RPMI7951 (cell line): ENCODE measurements at regions not wholly inside any gene's neighbourhood (a gene's known extent, or its start where the extent isn't known, plus 50 kb on each side); places are given as distances from the start of the nearest gene placed in this dataset.

Experiments used
- DNase-seq: peaks from one replicate; pipeline ENCODE4 v3.0.0-alpha.2; 2012; ENCODE audit warnings: low read depth

GRCh38 chr6:121499666-121500065 is 64.2 kb downstream of the GJA1 start:
- DNase-seq, result no peak

GRCh38 chr6:121503589-121503991 is 68.1 kb downstream of the GJA1 start:
- DNase-seq, result no peak

GRCh38 chr6:121504227-121504626 is 68.8 kb downstream of the GJA1 start:
- peak; percentile 57 for DNase-seq

GRCh38 chr6:121505284-121505683 is 69.8 kb downstream of the GJA1 start:
- no peak for DNase-seq

GRCh38 chr6:121506761-121507754 is 71.6 kb downstream of the GJA1 start:
- DNase-seq, result peak; percentile 80

DNA sequence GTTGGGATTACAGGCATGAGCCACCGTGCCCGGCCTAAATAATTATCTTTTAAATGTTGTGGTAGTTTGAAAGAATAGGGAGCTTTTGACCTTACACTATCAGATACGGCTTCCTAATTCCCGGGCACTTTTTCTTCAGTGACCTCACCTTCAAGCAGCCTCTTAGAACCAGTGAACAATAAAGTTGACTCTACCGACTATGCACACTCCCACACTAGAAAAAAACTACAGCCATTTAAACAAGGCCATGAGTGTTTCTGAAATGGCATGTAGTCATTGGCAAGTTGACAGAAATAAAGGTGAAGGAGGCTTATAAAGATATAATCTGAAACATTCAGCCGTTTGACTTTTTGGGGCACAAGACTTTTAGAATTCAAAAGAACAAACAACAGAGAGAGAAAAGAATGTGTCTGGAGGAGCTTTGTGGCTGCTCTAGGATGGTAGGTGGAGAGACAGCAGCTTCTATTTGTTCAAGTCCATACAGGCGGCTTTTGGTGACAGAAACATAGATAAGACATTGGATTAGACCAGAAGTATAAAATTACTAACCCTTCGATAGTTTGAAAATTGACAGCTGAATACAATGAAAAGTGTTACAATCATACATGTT is 75.2 kb downstream of the GJA1 start:
- peak; percentile 52 for DNase-seq

- peak; percentile 31 for DNase-seq
These were observed 80.3 kb downstream of the GJA1 start for GRCh38 chr6:121515630-121516265.

GRCh38 chr6:121516331-121516730 is 80.9 kb downstream of the GJA1 start:
- peak; percentile 41 for DNase-seq

- DNase-seq, result peak; percentile 83
These were observed 85.1 kb downstream of the GJA1 start for GRCh38 chr6:121520337-121521163.

- DNase-seq, result peak; percentile 90
These were observed 85.7 kb downstream of the GJA1 start for GRCh38 chr6:121521164-121521555.

GRCh38 chr6:121522265-121522664 is 86.8 kb downstream of the GJA1 start:
- peak; percentile 98 for DNase-seq

- peak; percentile 84 for DNase-seq
These were observed 87.4 kb downstream of the GJA1 start for GRCh38 chr6:121522771-121523386.

DNA sequence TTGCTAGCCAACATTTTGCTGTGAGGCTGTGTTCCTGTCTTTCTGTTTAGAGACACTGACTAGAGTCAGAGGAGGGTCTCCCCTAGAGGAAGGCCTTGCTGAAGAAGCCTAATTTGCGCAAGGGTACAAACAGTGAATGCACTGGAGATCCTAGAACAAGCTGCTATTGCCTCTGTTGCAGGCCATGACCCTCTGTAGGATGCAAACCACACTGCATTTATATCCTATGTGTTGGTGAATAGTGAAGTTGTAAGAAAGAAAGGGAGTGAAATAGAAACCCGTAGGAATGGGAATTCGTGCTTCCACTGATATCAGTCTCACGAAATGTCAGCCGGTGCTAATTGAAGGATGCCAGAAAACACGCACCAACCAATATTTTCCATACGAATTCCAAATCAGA is 88.2 kb downstream of the GJA1 start:
- DNase-seq, result peak; percentile 61

GRCh38 chr6:121526282-121526681 is 90.8 kb downstream of the GJA1 start:
- DNase-seq, result no peak

GRCh38 chr6:121531658-121532169 is 96.3 kb downstream of the GJA1 start:
- no peak for DNase-seq

DNA sequence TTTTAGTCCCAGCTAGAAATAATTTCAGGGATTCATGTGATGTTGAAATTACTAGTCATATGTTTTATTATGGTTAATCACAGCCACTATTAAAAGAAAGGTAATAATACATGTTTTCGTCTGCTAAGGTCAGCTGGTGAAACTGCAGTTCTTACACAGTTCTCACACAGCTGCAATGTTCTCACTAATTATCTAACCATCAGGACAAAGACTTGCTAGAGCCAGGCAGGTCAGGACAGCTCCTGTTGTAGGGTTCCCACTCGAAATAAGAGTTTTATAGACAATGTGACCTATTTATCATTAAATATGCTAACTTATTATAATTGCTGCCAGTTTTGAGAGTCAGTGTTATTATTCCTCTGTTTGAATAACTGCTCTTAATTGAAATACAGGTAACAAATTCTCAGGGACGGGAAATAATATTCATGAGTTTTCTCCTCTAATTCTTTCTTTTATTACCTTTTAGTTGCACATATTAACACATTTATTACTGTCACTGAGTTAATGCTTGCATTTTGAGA is 97.9 kb downstream of the GJA1 start:
- no peak for DNase-seq

DNA sequence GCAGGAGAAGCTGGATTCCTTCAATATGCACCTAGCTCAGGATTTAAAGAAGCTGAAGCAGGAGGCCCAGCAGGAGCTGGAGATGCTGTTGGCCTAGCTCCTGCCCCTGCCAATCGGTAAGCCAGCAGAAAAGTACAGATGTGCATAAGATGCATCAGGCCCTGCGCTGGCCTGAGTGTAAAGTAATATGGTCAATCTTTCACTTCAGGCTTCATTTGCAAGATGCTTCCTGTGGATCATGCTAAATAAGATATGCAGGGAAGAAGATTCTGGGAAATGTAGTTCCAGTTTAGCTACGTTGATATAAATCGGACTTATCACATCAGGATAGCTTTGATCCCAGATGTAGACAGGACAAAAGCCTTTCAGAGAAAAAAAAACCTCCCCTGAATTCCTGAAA is 100.3 kb downstream of the GJA1 start:
- no peak for DNase-seq

DNA sequence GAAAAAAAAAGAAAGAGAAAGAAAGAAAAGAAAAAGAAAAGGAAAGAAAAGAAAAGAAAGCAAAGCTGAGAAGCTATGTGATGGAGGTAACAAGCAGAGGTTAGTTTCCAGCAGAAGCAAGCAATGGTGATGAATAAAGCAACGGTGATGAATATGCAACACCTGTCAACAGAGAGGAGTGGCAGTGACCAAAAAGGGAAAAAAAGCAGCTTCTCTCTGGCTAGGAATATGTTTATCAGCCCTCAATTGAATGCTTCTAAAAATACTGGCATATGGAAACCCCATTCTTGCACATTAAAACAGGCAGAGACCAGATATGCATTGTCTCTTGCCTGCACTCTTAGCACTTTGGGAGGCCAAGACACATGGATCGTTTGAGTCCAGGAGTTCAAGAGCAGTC is 100.9 kb downstream of the GJA1 start:
- no peak for DNase-seq

DNA sequence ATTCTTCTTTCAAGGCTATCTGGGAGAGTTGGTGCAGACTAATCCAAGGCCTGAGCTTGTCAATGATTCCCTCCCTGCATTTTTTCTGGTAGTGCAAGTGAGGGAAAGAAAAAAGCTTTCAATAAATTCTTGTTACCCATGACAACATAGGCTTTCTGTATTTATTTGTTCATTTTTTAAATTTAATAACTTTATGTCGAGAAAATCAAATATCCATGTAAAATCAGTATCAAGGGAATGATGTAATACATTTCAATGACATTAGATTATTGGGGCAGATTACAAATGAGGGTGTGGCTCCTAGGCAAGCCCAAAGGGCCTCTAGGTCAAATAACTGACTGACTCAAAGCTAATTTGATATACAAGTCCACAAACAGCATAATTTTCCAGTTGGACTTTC is 104.0 kb downstream of the GJA1 start:
- no peak for DNase-seq

DNA sequence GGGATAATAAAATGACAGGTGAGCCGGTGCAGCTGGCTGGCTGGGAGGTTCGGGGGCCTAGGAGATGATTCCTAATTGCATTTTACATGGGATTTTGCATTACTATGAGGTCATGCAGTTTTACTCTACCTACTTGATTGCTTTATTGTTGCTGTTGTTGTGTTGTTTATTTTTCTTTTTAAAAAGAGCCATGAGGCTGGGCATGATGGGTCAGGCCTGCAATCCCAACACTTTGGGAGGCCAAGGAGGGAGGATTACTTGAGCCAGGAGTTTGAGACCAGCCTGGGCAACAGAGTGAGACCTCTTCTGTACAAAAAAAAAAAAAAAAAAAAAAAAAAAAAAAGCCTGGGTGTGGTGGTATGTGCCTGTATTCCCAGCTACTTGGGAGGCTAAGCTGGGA is 104.8 kb downstream of the GJA1 start:
- DNase-seq, result no peak

DNA sequence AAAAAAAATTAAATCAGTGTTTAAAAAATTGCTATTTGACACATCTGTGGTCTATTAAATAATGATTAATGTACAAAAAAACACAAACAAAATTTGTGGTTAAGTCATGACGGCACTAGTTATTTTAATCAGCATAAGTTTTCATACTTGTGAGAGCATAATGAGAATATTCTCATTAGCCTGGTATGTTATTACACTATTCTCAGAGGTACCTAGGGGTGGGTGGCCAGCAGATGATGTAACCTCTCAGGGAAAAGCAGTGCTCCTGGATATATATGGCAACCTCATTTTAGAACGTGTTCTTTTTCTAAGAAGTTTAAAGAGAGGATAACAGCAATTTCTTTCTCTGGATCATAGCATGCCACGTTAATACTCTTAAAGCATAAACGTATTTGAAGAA is 109.2 kb downstream of the GJA1 start:
- DNase-seq, result no peak
